Lower leg skin (tissue), 4 donors: ENCODE measurements at regions not wholly inside any gene's neighbourhood (a gene's known extent, or its start where the extent isn't known, plus 50 kb on each side); places are given as distances from the start of the nearest gene placed in this dataset.

Experiments used
- DNase-seq, 2 donors: peaks; one replicate each; pipeline ENCODE4 v3.0.0-alpha.2; 2019; ENCODE audit warnings: low spot score in 2 of 2
- H3K4me3 ChIP-seq: fragments of 200-600 bp; sonication (generic); 2 replicates; pipeline ENCODE4 v1.5.1; 2017; ENCODE audit warnings: mild to moderate bottlenecking, low read depth; ENCODE audit not compliant: poor library complexity, severe bottlenecking
- POLR2A ChIP-seq, 2 donors: fragments of 450-650 bp; IDR thresholded peaks; one replicate each; pipeline ENCODE4 v1.6.1; 2016 to 2017; ENCODE audit warnings: antibody characterized with exemption in 2 of 2, mild to moderate bottlenecking in 1 of 2, moderate library complexity in 1 of 2
- WGBS, 2 donors: methylation state at CpG; one replicate each; pipeline ENCODE4 v1.1.5; 2018; 5-methylcytosine and 5-hydroxymethylcytosine counted together
- intact Hi-C: fragments of 100-400 bp; cut with DNase I; formaldehyde crosslinking; loops from one replicate; pipeline ENCODE4 v1.15.0; 2023; ENCODE audit warnings: low total_unique reads
- TF ChIP-seq, protein P1 (sequence below), 3 donors: fragments of 450-650 bp; IDR thresholded peaks; one replicate each; pipeline ENCODE4 v1.5.1; 2016; ENCODE audit warnings: antibody characterized with exemption in 3 of 3, mild to moderate bottlenecking in 3 of 3, moderate library complexity in 2 of 3

DNA sequence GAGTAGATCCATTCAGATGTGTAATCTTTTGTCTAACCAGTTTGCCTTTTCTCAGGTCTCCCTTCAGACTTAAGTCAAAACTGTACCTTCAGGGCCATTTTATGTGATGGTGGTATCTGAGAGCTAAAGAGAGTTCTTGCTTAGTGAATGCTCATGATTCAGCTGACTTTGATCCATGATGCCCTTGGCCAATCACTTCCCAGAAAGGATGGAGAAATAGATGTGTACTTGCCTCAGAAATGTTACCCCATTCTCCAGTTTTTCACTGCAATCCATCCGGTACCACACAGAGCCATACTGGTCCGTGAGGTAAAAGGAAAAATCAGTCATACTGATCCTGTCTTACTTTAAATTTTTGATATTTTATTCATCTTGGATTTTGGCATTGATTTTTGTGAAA lies 234.8 kb upstream of the PIK3C3 start:
- 89 to 96% methylated on average over 2 of the region's 2 CpGs for WGBS, 2 donors
- intact Hi-C loops = no loop called here
- no peak for DNase-seq
- TF ChIP-seq, protein P1, sequence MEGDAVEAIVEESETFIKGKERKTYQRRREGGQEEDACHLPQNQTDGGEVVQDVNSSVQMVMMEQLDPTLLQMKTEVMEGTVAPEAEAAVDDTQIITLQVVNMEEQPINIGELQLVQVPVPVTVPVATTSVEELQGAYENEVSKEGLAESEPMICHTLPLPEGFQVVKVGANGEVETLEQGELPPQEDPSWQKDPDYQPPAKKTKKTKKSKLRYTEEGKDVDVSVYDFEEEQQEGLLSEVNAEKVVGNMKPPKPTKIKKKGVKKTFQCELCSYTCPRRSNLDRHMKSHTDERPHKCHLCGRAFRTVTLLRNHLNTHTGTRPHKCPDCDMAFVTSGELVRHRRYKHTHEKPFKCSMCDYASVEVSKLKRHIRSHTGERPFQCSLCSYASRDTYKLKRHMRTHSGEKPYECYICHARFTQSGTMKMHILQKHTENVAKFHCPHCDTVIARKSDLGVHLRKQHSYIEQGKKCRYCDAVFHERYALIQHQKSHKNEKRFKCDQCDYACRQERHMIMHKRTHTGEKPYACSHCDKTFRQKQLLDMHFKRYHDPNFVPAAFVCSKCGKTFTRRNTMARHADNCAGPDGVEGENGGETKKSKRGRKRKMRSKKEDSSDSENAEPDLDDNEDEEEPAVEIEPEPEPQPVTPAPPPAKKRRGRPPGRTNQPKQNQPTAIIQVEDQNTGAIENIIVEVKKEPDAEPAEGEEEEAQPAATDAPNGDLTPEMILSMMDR (IDR thresholded peaks at IDR 0.05) = no peak
- TF ChIP-seq POLR2A (IDR thresholded peaks at IDR 0.05) = no peak
- H3K4me3 ChIP-seq = no peak overlapping the region

DNA sequence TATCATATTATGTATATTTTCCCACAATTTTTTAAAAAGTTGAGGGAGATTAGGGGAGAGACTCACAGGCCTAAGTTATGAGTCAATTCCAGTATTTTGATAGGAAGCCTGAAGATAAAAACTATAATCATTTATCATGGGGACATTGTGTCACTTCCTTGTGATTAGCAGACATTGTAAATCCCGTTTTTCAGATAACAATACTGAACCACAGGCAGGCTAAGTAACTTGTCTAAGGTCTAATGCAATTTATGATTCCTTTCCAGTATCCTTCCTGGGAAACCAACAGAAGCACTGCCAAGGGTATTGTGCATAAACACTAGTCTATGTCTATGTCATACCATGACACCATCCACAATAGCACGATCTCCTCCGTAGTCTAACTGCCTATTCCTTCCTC lies 235.2 kb upstream of the PIK3C3 start:
- intact Hi-C loops = no loop called here
- DNase-seq = no peak
- 75 to 76% methylated on average over 3 of the region's 3 CpGs for WGBS, 2 donors
- no peak overlapping the region for H3K4me3 ChIP-seq
- no peak for TF ChIP-seq POLR2A (IDR thresholded peaks at IDR 0.05)
- TF ChIP-seq, protein P1 (IDR thresholded peaks at IDR 0.05) = no peak

DNA sequence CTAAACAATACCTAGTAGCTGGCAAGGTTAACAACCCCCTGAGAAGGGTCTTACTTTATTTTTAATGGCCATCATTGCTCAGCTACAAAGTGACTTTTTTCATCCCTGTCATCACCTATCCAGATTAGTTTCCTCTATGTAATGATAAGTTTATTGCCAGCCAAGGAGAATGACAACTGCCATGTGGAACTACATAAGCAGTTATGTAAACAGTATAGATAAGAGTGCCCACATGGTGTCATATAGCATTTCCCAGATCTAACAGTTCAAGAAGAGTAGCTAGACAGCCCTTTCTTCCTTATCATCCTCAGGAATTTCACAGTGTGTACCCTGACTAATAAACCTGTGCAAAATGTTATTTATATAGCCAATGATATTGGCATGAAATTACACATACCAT lies 240.2 kb upstream of the PIK3C3 start:
- no peak overlapping the region for H3K4me3 ChIP-seq
- no peak for TF ChIP-seq POLR2A (IDR thresholded peaks at IDR 0.05)
- TF ChIP-seq, protein P1 (IDR thresholded peaks at IDR 0.05) = no peak
- intact Hi-C loops = no loop called here
- DNase-seq = no peak

DNA sequence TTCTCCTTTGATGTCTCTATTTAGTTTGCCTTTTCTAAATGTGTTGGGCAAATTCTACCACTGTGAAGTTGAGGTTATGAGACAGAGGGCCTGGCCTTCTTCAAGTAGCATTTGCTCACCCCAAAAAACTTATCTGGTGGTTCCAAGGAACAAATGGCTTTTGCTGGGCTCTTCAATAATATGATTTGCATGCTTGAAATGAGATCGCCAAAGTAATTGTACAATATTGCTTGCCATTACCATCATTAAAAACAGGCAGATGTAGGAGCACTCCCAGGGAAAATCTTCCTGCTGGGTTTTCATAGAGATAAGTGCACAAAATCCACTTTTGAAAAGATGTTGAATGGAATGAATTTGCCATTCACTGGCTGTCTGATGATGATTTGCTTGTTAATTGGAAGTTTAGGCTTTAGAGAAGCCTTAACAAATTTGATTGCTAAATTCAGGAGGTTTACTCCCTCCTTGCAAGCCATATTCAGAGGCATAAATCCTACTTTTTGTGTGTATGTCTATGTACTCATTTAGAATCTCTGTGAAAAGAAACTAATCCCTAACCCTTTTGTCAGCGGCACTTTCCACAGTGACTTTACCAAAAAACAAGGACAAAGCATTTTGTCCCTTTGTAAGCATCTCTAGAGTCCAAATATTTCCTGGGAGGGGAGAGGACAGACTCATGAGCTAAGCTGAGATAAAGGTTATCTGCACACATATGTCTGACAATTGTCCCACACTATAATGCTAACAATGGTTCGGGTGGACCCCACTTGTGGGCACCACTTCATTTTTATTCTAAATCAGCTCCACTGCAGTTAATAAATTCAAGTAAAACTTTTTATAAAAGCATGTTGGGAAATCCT lies 240.8 kb upstream of the PIK3C3 start:
- TF ChIP-seq POLR2A (IDR thresholded peaks at IDR 0.05) = no peak
- TF ChIP-seq, protein P1 (IDR thresholded peaks at IDR 0.05) = no peak
- 84% methylated on average over 3 of the region's 3 CpGs for WGBS, 2 donors
- DNase-seq = no peak
- no peak overlapping the region for H3K4me3 ChIP-seq
- intact Hi-C loops = no loop called here

DNA sequence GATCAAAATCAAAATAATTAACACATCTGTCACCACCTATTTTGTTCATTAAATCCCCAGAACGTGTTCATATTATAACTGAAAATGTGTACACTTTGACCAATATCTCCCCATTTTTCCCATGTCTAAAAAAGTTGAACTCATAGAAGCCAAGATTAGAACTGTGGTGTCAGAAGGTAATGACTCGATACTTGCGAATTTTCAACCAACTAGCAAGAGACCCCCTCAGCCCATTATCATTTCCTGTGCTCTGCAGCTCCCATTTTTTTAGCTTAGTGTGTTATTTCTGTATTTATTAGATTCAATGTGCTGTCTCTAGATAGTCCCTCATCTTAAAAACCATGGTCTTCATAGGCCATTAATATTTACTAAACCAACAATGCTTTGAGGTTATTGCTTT lies 248.7 kb upstream of the PIK3C3 start:
- H3K4me3 ChIP-seq = no peak overlapping the region
- no peak for DNase-seq
- TF ChIP-seq POLR2A (IDR thresholded peaks at IDR 0.05) = no peak
- TF ChIP-seq, protein P1 (IDR thresholded peaks at IDR 0.05) = no peak
- intact Hi-C loops = no loop called here
- 84% methylated on average over 3 of the region's 3 CpGs for WGBS, 2 donors
